ENCODE measurements at regions not wholly inside any gene's neighbourhood (a gene's known extent, or its start where the extent isn't known, plus 50 kb on each side); places are given as distances from the start of the nearest gene placed in this dataset.

- Histone ChIP-seq H3K79me2 (ENCODE audit: insufficient read depth) (no peaks in the 10 kb centered on the region), H3K36me3 (ENCODE audit: low read depth) (no peaks in the 10 kb centered on the region), H3K9me2 (ENCODE audit: insufficient read depth) (no peaks in the 10 kb centered on the region), H3K4me2 (ENCODE audit: unreplicated experiment) (no peak overlapping the region), H4K20me1 (ENCODE audit: insufficient read depth) (no peaks in the 10 kb centered on the region), H3K4me1 (ENCODE audit: insufficient read depth) (no peaks in the 10 kb centered on the region), H3K9ac (no peak overlapping the region), H3K9me3 (ENCODE audit: low read depth) (no peaks in the 10 kb centered on the region), H3F3A (ENCODE audit: insufficient read depth) (no peaks in the 10 kb centered on the region), H3K27ac (no peak overlapping the region), H2AFZ (no peak overlapping the region), H3K4me3 (no peak overlapping the region), H3K27me3 (replicated peaks; ENCODE audit: insufficient read depth) (no peaks in the 10 kb centered on the region; the same call in 1 of the 2 replicates)
- in situ Hi-C loops (cut with MboI): no loop called here
- DNase-seq: no peak
- WGBS, 2 experiments (ENCODE audit: low coverage in 1 of 2, low lambda C conversion rate in 2 of 2, missing lambda C conversion rate in 2 of 2): 28 to 48% methylated on average over 6 of the region's 6 CpGs
- no peak for TF ChIP-seq EZH2phosphoT487 (IDR thresholded peaks at IDR 0.05; ENCODE audit: insufficient read depth, low read depth)
- no peak for TF ChIP-seq EZH2 (IDR thresholded peaks at IDR 0.05; ENCODE audit: insufficient read depth, poor library complexity, severe bottlenecking)
These were observed 274.5 kb downstream of the NSG2 start for GRCh38 chr5:174320051-174320450.

- TF ChIP-seq EZH2 (IDR thresholded peaks at IDR 0.05; ENCODE audit: insufficient read depth, poor library complexity, severe bottlenecking): no peak
- no peak for TF ChIP-seq EZH2phosphoT487 (IDR thresholded peaks at IDR 0.05; ENCODE audit: insufficient read depth, low read depth)
- in situ Hi-C loops (cut with MboI): no loop called here
- no peak overlapping the region for H2AFZ ChIP-seq
- DNase-seq: peak; percentile 60
- H3K9me3 ChIP-seq (ENCODE audit: low read depth): no peaks in the 10 kb centered on the region
- 4 to 6% methylated on average over 4 of the region's 4 CpGs for WGBS, 2 experiments (ENCODE audit: low coverage in 1 of 2, low lambda C conversion rate in 2 of 2, missing lambda C conversion rate in 2 of 2)
- no peaks in the 10 kb centered on the region; the same call in 1 of the 2 replicates for H3K27me3 ChIP-seq (replicated peaks; ENCODE audit: insufficient read depth)
- no peak overlapping the region for H3K4me3 ChIP-seq
- no peaks in the 10 kb centered on the region for H3K79me2 ChIP-seq (ENCODE audit: insufficient read depth)
- no peak overlapping the region for H3K27ac ChIP-seq
- H4K20me1 ChIP-seq (ENCODE audit: insufficient read depth): no peaks in the 10 kb centered on the region
- no peak overlapping the region for H3K4me2 ChIP-seq (ENCODE audit: unreplicated experiment)
- no peaks in the 10 kb centered on the region for H3K9me2 ChIP-seq (ENCODE audit: insufficient read depth)
- no peak overlapping the region for H3K9ac ChIP-seq
- H3K4me1 ChIP-seq (ENCODE audit: insufficient read depth): no peaks in the 10 kb centered on the region
- no peaks in the 10 kb centered on the region for H3K36me3 ChIP-seq (ENCODE audit: low read depth)
- H3F3A ChIP-seq (ENCODE audit: insufficient read depth): no peaks in the 10 kb centered on the region
These were observed 278.4 kb downstream of the NSG2 start for GRCh38 chr5:174323878-174324281.

GRCh38 chr5:174324680-174325079 is 279.2 kb downstream of the NSG2 start:
- H3F3A ChIP-seq (ENCODE audit: insufficient read depth): no peaks in the 10 kb centered on the region
- H3K79me2 ChIP-seq (ENCODE audit: insufficient read depth): no peaks in the 10 kb centered on the region
- no peak for TF ChIP-seq EZH2 (IDR thresholded peaks at IDR 0.05; ENCODE audit: insufficient read depth, poor library complexity, severe bottlenecking)
- no peak for TF ChIP-seq EZH2phosphoT487 (IDR thresholded peaks at IDR 0.05; ENCODE audit: insufficient read depth, low read depth)
- no peaks in the 10 kb centered on the region for H3K36me3 ChIP-seq (ENCODE audit: low read depth)
- H3K9ac ChIP-seq: no peak overlapping the region
- no peaks in the 10 kb centered on the region for H3K4me1 ChIP-seq (ENCODE audit: insufficient read depth)
- no peaks in the 10 kb centered on the region for H3K9me3 ChIP-seq (ENCODE audit: low read depth)
- no peak overlapping the region for H3K4me2 ChIP-seq (ENCODE audit: unreplicated experiment)
- DNase-seq: peak; percentile 30
- 10 to 15% methylated on average over 3 of the region's 3 CpGs for WGBS, 2 experiments (ENCODE audit: low coverage in 1 of 2, low lambda C conversion rate in 2 of 2, missing lambda C conversion rate in 2 of 2)
- no peak overlapping the region for H2AFZ ChIP-seq
- no peaks in the 10 kb centered on the region for H4K20me1 ChIP-seq (ENCODE audit: insufficient read depth)
- in situ Hi-C loops (cut with MboI): no loop called here
- H3K27me3 ChIP-seq (replicated peaks; ENCODE audit: insufficient read depth): no peaks in the 10 kb centered on the region; the same call in 1 of the 2 replicates
- no peak overlapping the region for H3K27ac ChIP-seq
- no peaks in the 10 kb centered on the region for H3K9me2 ChIP-seq (ENCODE audit: insufficient read depth)
- H3K4me3 ChIP-seq: no peak overlapping the region

- no peaks in the 10 kb centered on the region for H3K4me1 ChIP-seq (ENCODE audit: insufficient read depth)
- DNase-seq: no peak
- in situ Hi-C loops (cut with MboI): no loop called here
- H3K27me3 ChIP-seq (replicated peaks; ENCODE audit: insufficient read depth): no peaks in the 10 kb centered on the region; the same call in 1 of the 2 replicates
- no peak overlapping the region for H3K27ac ChIP-seq
- no peak overlapping the region for H3K9ac ChIP-seq
- TF ChIP-seq EZH2 (IDR thresholded peaks at IDR 0.05; ENCODE audit: insufficient read depth, poor library complexity, severe bottlenecking): no peak
- no peak for TF ChIP-seq EZH2phosphoT487 (IDR thresholded peaks at IDR 0.05; ENCODE audit: insufficient read depth, low read depth)
- WGBS, 2 experiments (ENCODE audit: low coverage in 1 of 2, low lambda C conversion rate in 2 of 2, missing lambda C conversion rate in 2 of 2): 36% methylated on average over 7 of the region's 7 CpGs
- H3K4me3 ChIP-seq: no peak overlapping the region
- H3K9me3 ChIP-seq (ENCODE audit: low read depth): no peaks in the 10 kb centered on the region
- H3K36me3 ChIP-seq (ENCODE audit: low read depth): no peaks in the 10 kb centered on the region
- no peaks in the 10 kb centered on the region for H3K9me2 ChIP-seq (ENCODE audit: insufficient read depth)
- no peak overlapping the region for H3K4me2 ChIP-seq (ENCODE audit: unreplicated experiment)
- no peaks in the 10 kb centered on the region for H3K79me2 ChIP-seq (ENCODE audit: insufficient read depth)
- no peaks in the 10 kb centered on the region for H4K20me1 ChIP-seq (ENCODE audit: insufficient read depth)
- H2AFZ ChIP-seq: no peak overlapping the region
- no peaks in the 10 kb centered on the region for H3F3A ChIP-seq (ENCODE audit: insufficient read depth)
These were observed 279.9 kb downstream of the NSG2 start for GRCh38 chr5:174325431-174325830.

GRCh38 chr5:174325961-174326360 is 280.5 kb downstream of the NSG2 start:
- 15 to 19% methylated on average over 5 to 6 of the region's 6 CpGs for WGBS, 2 experiments (ENCODE audit: low coverage in 1 of 2, low lambda C conversion rate in 2 of 2, missing lambda C conversion rate in 2 of 2)
- no peaks in the 10 kb centered on the region for H3K36me3 ChIP-seq (ENCODE audit: low read depth)

More at GRCh38 chr5:174325961-174326360, 280.5 kb downstream of the NSG2 start:
- Histone ChIP-seq H3K4me1 (ENCODE audit: insufficient read depth) (no peaks in the 10 kb centered on the region), H3K9me2 (ENCODE audit: insufficient read depth) (no peaks in the 10 kb centered on the region), H4K20me1 (ENCODE audit: insufficient read depth) (no peaks in the 10 kb centered on the region), H3K27ac (no peak overlapping the region), H3K9me3 (ENCODE audit: low read depth) (no peaks in the 10 kb centered on the region), H3K27me3 (replicated peaks; ENCODE audit: insufficient read depth) (no peaks in the 10 kb centered on the region; the same call in 1 of the 2 replicates), H3K4me3 (no peak overlapping the region), H2AFZ (no peak overlapping the region), H3K79me2 (ENCODE audit: insufficient read depth) (no peaks in the 10 kb centered on the region), H3F3A (ENCODE audit: insufficient read depth) (no peaks in the 10 kb centered on the region), H3K4me2 (ENCODE audit: unreplicated experiment) (no peak overlapping the region), H3K9ac (no peak overlapping the region)
- in situ Hi-C loops (cut with MboI): no loop called here
- DNase-seq: no peak
- TF ChIP-seq EZH2 (IDR thresholded peaks at IDR 0.05; ENCODE audit: insufficient read depth, poor library complexity, severe bottlenecking): no peak
- TF ChIP-seq EZH2phosphoT487 (IDR thresholded peaks at IDR 0.05; ENCODE audit: insufficient read depth, low read depth): no peak
